Thoracic aorta (tissue), 2 donors: ENCODE measurements at regions not wholly inside any gene's neighbourhood (a gene's known extent, or its start where the extent isn't known, plus 50 kb on each side); places are given as distances from the start of the nearest gene placed in this dataset.

Experiments
- ATAC-seq: fragments of 150-250 bp; one replicate; pipeline ENCODE4 v1.8.0; 2017; ENCODE audit warnings: low read depth; ENCODE audit not compliant: insufficient number of reproducible peaks, low FRiP score
- DNase-seq: peaks from one replicate; pipeline ENCODE4 v3.0.0-alpha.2; 2020; ENCODE audit warnings: low spot score
- H3K27ac ChIP-seq, 2 donors: fragments of 200-600 bp; sonication (generic); 1 replicate in 1 of 2; 2 replicates in 1 of 2; pipeline ENCODE4 v1.5.1; 2016; ENCODE audit warnings: mild to moderate bottlenecking in 2 of 2, moderate library complexity in 2 of 2
- H3K27me3 ChIP-seq: fragments of 200-600 bp; sonication (generic); replicated peaks from 2 replicates; pipeline ENCODE4 v1.6.0; 2016; ENCODE audit warnings: mild to moderate bottlenecking; ENCODE audit not compliant: insufficient read depth
- H3K36me3 ChIP-seq: fragments of 200-600 bp; sonication (generic); one replicate; pipeline ENCODE4 v1.5.1; 2016
- H3K4me1 ChIP-seq, 2 donors: fragments of 200-600 bp; sonication (generic); 1 replicate in 1 of 2; 2 replicates in 1 of 2; pipeline versions ENCODE4 v1.5.1 to v1.6.0; 2016; ENCODE audit warnings: low read depth in 2 of 2, mild to moderate bottlenecking in 1 of 2; ENCODE audit not compliant: control insufficient read depth in 1 of 2
- H3K4me3 ChIP-seq: fragments of 200-600 bp; sonication (generic); 2 replicates; pipeline ENCODE4 v1.5.1; 2016; ENCODE audit warnings: mild to moderate bottlenecking
- H3K9me3 ChIP-seq: fragments of 200-600 bp; sonication (generic); 2 replicates; pipeline ENCODE4 v1.5.1; 2016
- CTCF ChIP-seq: fragments of 200-600 bp; sonication (generic); IDR thresholded peaks from one replicate; pipeline ENCODE4 v1.5.1; 2019; ENCODE audit warnings: antibody characterized with exemption

GRCh38 chr20:42020316-42020715 lies 402.1 kb upstream of the CHD6 start:
- Histone ChIP-seq H3K4me3 (no peak overlapping the region), H3K27me3 (no peaks in the 10 kb centered on the region), H3K4me1 (no peaks in the 10 kb centered on the region), H3K27ac (no peak overlapping the region), H3K9me3 (no peaks in the 10 kb centered on the region), H3K36me3 (no peaks in the 10 kb centered on the region)
- TF ChIP-seq CTCF = no peak
- DNase-seq (no peak), ATAC-seq (no peak)

GRCh38 chr20:42018979-42019378 lies 400.8 kb upstream of the CHD6 start:
- DNase-seq (no peak), ATAC-seq (no peak)
- no peak for TF ChIP-seq CTCF
- Histone ChIP-seq H3K9me3 (no peaks in the 10 kb centered on the region), H3K4me1 (no peaks in the 10 kb centered on the region), H3K27me3 (no peaks in the 10 kb centered on the region), H3K27ac (no peak overlapping the region), H3K4me3 (no peak overlapping the region), H3K36me3 (no peaks in the 10 kb centered on the region)

- H3K27ac ChIP-seq = no peak overlapping the region
- TF ChIP-seq CTCF = no peak
- DNase-seq = no peak
- H3K9me3 ChIP-seq = no peaks in the 10 kb centered on the region
- no peaks in the 10 kb centered on the region for H3K27me3 ChIP-seq
- no peaks in the 10 kb centered on the region for H3K36me3 ChIP-seq
- no peak overlapping the region for H3K4me3 ChIP-seq
- no peak for ATAC-seq
- H3K4me1 ChIP-seq = no peaks in the 10 kb centered on the region
Observed at GRCh38 chr20:42010090-42010489, 391.9 kb upstream of the CHD6 start.

- ATAC-seq (no peak), DNase-seq (no peak)
- Histone ChIP-seq H3K27ac (no peak overlapping the region), H3K36me3 (no peaks in the 10 kb centered on the region), H3K9me3 (no peaks in the 10 kb centered on the region), H3K4me3 (no peak overlapping the region), H3K4me1 (no peaks in the 10 kb centered on the region), H3K27me3 (no peaks in the 10 kb centered on the region)
- no peak for TF ChIP-seq CTCF
Observed at GRCh38 chr20:42007251-42007650, 389.1 kb upstream of the CHD6 start.

GRCh38 chr20:42005211-42005610 lies 387.0 kb upstream of the CHD6 start:
- DNase-seq (no peak), ATAC-seq (no peak)
- no peak overlapping the region for H3K4me3 ChIP-seq
- H3K9me3 ChIP-seq = no peaks in the 10 kb centered on the region
- no peak for TF ChIP-seq CTCF
- H3K27ac ChIP-seq = no peak overlapping the region
- no peaks in the 10 kb centered on the region for H3K27me3 ChIP-seq
- H3K4me1 ChIP-seq = no peaks in the 10 kb centered on the region
- H3K36me3 ChIP-seq = no peaks in the 10 kb centered on the region
